HG03432 (cell line): ENCODE measurements at regions not wholly inside any gene's neighbourhood (a gene's known extent, or its start where the extent isn't known, plus 50 kb on each side); places are given as distances from the start of the nearest gene placed in this dataset.

ENCODE experiments used
- ATAC-seq: cut with Tn5 transposase; IDR thresholded peaks from one replicate; pipeline ENCODE4 v1.9.1; 2021; ENCODE audit warnings: mild to moderate bottlenecking, moderate library complexity; ENCODE audit not compliant: unreplicated experiment

DNA sequence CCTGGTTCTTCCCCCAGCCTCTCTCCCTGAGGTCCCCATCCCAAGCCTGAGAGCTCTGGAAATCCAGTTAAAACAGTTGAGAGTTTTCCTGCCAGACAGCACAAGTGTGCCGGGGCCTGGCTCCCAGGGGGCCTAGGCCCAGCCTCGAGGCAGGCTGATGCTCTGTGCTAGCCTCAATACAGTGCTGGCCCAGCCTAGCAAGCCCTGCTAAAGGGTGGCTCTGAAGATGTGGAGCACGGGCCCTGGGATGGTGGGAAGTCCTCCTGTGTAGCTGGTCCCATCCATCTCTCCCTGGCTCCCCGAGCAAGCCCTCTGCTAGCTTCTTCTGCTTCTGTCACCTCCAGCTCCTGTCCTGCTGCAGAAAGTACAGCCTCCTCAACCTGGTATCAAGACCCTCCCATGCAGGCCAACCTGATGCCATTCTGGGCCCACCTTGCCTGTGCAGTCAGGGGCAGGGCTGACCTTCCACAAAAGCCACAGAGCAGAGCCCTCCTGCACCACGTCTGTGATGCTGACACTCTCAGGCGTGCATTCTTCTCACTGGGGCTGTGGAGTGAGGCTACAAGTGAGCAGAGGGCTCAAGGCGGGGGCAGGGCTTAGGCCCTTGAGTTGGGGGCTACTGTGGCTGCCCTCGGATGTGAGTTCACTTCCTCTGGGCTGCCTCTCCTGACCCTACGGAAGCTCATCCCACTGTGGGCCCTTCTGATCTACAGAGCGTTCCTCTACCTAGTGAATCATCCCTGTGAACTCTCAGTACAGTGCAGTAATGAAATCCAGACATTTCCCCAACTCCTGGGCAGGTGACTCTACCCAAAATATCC lies 60.1 kb upstream of the LAPTM4A start:
- ATAC-seq: no peak

DNA sequence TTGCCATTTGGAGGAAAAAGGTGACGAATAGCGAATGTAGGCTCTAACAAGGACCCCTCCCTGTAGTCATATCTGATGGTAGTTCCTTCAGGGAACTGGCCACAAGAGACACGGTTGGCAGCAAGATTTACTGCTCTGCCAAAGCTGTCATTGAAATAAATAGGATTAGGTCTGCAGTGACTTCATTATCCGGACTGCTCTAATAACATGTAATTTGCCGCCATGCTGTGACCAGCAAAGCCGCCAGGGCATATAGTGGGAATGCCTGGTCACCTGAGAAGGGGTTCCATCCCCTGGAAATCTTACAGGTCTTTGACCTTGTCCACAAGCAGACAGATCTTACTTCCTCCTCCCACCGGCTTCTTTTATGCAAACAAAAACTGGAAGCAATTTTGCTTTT lies 59.4 kb upstream of the LAPTM4A start:
- ATAC-seq: no peak

DNA sequence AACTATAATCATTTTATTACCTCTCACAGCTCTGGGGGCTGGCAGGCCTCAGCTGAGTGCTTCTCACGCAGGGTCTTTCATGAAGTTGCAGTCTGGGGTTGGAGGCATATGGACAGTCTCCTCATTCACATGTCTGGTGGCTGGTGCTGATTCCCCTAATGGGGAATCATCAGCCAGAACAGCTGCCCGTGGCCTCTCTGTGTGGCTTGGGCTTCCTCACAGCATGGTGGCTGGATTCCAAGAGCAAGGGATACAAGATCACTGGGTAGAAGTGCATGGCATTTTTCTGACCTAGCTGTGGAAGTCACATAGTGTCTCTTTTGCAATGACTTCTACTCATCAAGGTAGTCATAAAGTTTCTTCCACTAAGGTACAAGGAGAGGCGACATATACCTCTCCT lies 59.0 kb upstream of the LAPTM4A start:
- ATAC-seq: no peak

DNA sequence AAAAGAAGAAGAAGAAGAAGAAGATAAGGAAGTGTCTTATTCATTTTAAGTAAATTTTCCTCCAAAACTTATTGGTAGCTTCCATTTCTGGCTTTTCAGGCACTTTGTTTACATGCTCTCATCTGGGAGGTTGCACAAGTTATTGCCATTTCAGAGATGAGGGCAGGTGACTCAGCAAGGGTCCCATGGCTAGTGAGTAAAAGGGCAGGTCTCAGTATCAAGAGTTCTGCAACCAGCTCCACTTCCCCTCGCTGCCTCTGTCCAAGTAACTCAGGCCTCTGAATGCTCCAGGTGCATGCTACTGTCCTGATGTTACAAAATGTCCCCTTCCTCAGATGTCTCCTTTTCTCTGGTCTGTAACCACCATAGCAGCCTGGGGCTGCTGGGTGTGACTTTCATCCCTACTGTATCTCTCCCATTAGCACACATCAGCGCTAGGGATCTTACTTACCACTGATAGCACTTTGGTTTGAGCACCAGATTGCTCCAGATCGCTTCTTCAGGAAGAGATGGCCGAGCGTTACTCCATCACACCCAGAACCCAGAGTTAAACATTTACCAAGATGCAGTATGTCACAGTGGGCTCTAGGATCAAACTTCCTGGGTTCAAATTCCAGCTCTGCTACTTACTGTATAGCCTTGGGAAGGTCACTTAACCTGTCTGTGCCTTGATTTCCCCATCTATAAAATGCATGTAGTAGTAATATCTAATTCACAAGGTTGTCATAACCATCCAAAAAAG lies 57.4 kb upstream of the LAPTM4A start:
- no peak for ATAC-seq

DNA sequence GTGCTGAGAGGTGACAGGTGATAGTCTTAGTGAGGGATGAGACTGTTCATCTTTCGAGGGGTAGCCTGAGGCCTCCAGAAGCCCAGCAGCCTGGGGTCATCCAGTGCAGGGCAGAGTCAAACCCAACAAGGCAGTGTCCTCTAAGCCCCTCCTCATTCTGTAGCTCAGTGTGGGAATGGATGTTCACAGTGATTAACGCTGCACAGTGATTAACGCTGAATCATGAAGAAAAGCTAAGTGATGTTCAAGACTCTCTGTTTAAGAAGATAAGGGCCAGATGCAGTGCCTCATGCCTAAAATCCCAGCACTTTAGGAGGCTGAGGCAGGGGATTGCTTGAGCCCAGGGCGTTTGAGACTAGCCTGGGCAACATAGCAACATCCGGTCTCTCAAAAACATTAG lies 56.3 kb upstream of the LAPTM4A start:
- no peak for ATAC-seq

DNA sequence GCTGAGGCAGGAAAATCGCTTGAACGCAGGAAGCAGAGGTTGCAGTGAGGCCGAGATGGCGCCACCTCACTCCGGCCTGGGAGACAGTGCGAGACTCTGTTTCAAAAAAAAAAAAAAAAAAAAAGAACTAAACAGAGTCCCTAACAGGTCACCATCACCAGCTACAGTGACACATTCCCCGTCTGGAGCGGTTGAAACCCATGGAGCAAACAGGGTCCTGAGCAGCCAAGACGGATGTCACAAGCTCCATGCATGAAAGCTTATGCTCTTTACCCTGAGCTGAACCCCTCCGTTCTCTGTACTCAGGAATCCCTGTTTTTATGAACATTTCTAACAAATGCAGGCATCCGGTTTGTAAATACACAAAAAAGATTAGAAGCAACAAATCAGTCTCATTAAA lies 55.9 kb upstream of the LAPTM4A start:
- ATAC-seq: no peak

DNA sequence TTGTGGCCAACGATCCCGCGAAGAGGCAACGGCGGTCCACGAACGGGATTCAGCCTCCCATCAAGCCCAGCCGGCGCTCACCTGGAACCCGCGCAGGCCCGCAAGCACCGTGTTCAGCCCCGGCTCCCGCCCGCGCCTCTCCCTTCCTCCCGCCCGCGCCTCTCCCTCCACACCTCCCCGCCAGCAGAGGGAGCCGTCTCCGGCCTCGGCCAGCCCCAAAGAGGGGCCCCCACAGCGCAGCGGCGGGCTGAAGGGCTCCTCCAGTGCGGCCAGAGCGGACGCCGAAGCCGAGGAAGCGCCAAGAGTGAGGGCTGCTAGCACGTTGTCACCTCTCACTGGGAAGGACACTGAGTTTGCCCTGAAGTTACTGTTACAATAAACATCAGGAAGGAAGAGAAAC lies 55.3 kb upstream of the LAPTM4A start:
- ATAC-seq: no peak

DNA sequence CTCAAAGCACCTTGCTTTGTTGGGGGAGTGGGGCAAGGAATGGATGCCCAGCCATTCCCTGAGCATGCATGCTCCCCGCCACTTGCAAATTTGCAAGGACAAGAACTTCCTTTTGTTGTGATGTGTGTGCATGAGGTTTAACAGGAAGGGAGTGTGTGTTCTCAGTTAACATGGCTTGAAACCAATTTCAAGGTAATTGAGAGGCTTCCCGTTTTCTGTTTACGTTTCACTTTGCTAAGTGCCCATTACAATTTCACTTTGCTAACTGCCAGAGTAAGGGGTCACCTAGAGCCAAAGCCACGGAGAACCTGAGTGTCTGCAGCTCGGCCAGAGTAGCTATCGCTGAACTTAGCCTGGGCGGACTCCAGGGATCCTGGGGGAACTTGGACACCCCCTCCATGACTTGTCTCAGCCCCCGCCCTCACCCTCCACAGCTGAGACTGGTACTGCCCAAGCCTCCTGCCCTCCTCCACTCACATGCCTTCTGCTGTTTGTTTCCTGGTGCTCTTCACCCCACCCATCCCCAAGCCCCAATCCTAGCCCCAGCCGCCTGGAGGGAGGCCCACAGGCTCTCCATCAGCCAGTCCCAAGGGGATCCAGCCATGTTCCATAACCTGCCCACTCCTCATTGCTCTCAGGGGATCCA lies 53.6 kb upstream of the LAPTM4A start:
- no peak for ATAC-seq

DNA sequence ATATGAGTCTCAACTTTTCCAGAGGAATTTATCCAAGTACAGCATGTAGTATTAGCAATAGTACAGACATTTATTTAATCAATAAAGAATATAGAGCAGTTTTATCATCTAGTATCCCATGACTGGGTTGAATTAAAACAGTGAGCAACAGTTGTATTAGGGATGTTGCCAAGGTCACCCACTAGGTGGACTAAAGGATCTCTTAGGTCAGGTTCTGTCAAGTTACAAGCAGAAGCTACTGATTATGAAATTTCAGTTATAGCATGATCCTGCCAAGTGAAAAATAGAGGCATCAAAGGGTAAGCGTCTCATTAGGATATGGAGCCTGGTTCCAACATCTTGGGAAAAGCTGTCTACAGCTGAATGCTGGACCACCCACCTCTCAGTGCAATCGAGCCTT lies 52.1 kb upstream of the LAPTM4A start:
- no peak for ATAC-seq
